MV-4-11 (cell line): ENCODE measurements at regions not wholly inside any gene's neighbourhood (a gene's known extent, or its start where the extent isn't known, plus 50 kb on each side); places are given as distances from the start of the nearest gene placed in this dataset.

Experiments
- DNase-seq: peaks from one replicate; lab custom pipeline; 2025; lab: John Stamatoyannopoulos, UW

DNA sequence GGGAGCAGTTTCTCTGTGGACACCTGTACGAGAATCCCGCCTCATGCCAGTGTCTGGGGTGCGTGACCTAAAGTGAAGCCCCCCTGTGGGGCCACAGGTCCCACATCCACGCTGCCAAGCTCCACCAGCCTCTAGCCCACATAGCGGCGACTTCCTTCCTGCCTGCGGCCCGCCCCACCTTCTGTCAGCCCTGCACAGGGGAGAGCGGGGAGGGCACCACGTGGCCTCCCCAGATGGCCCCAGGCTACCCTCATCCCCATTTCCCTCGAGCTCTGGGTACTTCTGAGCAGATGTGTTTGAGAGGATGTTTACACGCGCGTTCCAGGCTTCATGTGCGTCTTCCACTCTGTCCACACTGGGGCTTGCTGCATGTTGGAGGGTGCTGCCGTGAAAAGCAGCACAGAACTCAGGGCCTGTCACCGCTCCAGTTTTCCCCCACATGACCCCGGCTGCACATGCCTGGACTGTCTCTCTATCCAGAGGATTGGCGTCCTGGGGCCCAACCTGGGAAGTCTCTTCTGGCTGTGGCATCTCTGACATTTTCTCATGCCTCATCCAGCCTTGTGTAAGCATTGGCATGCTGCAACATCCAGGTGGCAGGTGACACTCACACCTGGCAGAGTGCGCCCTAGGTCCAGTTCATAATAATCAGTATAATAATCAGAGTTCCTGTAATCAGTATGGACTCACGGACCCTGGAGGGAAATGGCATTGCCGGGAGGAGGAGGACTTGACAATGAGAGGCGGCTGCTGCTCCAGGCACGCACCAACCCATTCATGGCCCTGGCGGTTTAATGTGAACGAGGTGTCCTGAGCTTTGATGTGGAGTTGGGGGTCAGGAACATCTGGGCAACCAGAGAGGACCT, 146.3 kb upstream of the TWIST2 start:
- no peak for DNase-seq

DNA sequence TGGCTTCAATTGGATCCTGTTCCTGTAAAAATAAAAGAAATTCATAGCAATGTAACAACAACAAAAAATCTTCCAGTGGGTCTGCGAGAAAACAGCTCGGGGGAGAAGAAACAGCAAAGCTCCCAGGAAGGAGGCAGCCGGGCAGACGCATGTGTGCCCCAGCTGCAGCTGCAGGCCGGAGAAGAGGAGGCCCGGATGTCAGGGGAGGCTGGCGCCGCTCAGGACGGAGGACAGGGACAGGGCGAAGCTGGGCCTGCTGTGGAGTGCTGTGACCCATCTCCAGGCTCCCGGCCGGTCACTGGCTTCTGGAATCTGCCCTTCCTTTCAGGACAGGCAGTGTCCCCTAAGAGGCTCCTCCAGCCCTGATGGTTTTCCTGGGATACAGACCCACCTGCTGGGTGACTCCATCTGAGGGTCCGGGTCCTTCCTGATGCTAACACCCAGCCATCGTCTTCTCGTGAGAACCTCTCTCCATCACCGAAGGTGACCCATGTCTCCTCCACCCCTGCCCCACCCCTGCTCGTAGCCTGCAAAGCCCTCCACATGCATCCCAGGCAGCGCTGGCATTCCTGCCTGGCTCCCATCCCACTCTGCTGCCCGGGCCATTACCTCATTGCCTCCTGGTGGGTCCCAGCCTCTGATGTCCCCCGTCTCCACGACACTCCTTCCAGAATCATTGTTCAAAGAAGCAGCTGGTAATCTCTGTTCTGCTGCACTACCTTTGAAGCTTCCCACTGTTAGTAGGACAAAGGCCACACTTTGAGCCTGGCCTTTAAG, 145.4 kb upstream of the TWIST2 start:
- DNase-seq = no peak

DNA sequence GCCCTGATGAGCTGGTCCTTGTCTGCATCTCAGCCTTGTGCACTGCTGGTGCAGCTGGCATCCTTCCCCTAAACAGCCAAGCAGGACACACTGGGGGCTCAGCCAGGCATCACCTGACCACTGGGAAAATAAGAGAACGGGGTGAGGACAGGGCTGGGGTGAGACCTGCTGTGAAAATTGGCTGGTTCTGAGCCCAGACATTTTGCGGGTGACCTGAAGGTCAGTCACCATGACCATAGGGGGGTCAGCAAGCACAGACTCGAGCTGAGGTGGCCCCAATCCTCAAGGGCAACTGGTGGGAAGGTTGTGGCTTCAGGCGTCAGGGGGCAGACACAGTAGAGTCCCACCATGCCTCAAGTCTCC, 144.9 kb upstream of the TWIST2 start:
- DNase-seq = no peak

DNA sequence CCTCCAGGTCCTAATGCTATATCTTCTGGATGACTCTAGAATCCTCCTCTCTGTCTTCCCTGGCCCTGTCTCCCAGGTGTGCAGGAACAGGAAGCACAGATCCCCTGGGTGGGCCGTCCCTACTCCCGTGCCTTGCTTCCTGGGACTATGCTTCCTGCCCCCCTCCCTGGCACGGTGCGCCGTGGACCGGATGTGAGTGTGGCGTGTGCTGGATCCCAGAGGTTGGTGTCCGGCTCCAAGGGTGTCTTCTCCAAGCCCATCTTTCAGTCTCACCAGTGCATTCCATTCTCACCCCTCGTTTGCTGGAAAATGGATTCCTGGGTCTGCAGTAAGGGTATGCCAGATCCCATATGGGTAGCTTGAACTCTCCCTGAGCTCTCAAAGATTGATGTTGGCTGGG, 144.4 kb upstream of the TWIST2 start:
- no peak for DNase-seq

DNA sequence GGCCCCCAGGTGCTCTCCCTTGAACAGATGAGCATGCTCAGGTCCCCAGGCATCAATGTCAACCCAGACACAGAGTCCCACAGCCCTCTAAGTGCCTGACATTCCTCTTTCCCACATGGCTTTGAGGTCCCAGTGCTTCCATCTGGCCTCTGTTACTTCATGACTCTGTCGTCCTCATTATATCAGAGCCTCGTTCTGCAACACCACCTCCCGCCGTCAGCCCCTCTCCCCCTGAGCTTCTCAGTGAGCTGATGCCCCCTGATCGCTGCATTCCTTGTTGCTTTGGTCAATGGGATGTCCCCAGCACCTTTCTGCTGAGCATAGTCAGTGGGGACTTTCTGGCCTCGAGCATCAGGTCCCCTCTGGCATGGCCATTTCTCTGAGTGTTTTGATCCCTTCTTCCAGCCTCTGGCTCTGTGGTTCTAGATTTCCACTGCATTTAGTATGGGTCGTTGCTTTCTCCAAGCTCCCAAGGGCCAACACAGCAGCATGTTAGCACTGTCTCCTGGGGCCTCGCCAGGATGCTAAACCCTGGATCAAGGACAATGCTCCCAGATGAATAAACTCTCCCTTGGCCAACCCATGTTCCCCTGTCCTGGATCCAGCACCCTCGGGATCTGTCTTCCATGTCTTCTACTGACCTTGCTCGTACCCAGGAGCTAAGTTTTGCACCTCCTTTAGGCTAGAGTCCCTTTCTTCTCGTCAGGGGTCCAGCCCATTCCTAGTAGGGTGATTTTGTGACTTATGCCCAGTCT, 143.2 kb upstream of the TWIST2 start:
- no peak for DNase-seq

DNA sequence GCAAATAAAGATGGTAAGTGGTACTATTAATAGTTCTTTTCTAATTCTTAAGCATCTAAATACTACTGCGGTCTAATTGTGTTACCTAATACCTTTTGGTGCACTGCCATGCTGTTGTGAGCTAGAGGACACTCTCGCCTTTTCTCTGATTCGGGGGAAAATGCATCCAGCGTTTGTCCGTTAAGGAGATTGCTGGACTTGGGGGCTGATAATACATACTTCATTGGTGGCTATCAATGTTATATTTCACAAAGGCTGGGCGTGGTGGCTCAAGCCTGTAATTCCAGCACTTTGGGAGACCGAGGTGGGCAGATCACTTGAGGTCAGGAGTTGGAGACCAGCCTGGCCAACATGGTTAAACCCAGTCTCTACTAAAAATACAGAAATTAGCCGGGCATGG, 141.7 kb upstream of the TWIST2 start:
- no peak for DNase-seq

DNA sequence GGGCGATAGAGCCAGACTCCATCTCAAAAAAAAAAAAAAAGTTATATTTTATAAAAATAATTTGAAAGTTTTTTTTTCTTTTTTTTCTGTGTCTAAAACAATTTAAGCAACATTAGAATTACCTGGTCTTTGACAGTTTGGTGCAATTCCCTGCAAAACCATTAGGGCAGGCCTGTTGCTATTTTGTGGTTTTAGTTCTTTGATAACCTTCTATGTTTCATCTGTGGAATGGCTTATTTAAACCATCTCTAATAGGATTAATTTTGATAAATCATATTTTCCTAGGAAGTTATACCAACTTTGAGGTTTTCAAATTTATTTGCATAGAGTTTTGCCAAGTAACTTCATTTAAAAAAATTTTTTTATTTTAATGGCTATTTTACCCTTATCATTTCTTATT, 141.2 kb upstream of the TWIST2 start:
- no peak for DNase-seq

DNA sequence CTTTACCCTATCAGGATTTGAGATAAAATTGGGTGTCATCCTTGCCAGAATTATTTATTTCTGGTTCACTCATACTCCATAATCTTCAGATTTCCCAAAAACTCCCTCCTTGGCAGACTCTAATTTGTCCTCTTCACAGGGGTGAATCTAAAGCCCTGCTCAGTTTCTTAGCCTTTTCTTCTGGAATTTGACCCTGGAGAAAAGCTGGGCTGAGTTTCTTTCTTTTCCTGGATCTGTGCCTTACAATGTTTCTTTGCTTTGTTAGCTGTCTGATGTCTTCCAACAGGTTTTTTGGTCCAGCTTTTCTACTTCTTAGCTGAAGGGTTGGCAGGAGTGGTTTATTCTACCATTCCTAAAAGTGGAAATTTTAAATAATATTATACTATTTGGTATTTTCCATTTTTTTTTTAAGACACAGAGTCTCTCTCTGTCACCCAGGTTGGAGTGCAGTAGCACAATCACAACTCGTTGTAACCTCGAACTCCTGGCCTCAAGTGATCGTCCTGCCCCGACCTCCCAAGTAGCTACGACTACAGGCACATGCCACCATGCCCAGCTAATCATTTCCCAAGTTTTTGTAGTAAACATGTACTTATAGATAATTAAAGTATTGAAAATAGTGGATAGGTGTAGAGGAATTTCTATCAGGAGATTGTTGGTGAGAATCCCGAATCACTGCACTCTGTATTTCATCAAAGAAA, 138.4 kb upstream of the TWIST2 start:
- DNase-seq = no peak

DNA sequence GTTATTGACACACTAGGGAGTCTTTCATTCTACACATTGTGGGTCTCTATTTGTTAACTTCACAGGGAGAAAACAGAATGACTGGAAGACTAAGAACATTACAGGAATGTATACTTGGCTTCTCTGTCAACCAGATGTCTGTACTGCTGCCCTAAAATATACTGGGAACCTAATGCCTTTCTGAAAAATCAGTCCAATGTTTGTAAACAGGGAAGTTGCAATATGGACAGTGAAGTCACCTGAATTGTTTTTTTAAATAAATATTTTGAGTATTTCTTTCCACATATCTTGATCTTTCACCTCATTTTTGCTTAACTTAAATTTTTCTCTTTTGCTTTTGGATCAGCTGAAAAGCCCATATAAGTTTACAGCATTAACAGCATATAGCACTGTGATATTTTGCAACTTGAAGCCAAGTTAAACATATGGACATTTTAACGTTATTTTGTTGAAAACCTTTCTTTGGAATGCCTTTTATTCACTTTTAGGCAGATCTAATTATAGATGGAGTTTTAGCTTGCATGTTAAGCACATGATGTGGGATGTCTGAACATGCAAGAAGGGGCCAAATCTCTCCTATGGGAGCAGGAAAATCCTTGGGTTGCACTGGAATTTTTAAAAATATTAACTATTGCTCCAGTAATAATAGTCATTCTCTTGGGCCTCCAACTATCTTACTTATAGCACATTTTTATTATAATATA, 137.7 kb upstream of the TWIST2 start:
- no peak for DNase-seq

DNA sequence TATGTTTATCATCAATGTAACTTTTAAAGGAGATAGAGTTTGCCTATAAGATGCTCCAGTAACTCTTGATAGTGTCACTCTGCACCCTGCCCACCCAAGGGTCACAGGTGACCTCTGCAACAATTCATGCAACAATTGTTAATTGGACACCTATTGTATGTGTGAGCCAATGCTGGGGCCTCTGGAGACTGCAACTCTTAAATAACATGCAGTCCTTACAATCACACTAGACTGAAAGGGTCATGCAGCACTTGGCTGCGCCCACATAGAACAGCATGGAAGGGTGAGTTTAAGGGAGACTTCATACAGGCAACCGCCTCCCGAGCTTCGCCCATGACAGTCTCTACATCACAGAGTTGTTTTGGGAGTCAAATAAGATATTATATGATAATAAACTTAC, 137.1 kb upstream of the TWIST2 start:
- no peak for DNase-seq

DNA sequence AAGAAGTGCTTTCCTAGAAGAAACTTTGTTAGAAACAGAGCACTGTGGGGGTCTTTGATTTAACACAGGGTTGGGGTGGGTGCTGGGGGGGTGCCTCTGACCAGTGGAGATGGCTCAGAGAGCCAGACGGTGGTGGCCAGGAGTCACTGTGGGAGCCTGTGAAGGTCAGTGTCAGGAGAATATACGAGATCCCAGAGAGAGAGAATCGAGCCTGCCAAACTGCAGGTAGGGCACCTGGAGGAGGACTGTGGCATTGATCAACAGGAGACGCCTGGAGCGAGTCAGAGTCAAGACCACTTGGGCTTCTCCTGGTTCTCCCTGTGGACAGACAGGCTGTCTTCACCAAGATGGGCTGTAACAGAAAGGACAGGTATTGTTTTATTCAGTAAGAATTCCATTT, 136.5 kb upstream of the TWIST2 start:
- no peak for DNase-seq

DNA sequence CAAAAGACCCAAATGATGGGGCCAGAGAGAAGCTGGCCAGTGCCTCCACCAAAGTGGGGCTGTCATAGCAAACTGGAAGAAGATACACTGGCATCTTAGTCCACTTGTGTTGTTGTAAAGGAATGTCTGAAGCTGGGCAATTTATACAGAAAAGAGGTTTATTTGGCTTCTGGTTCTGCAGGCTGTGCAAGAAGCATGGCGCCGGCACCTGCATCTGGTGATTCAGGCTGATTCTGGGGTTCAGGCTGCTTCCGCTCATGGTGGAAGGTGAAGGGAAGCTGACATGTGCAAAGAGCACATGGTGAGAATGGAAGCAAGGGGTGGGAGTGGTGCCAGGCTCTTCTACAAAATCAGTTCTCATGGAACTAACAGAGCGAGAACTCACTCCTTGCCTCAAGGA, 135.9 kb upstream of the TWIST2 start:
- DNase-seq = no peak

DNA sequence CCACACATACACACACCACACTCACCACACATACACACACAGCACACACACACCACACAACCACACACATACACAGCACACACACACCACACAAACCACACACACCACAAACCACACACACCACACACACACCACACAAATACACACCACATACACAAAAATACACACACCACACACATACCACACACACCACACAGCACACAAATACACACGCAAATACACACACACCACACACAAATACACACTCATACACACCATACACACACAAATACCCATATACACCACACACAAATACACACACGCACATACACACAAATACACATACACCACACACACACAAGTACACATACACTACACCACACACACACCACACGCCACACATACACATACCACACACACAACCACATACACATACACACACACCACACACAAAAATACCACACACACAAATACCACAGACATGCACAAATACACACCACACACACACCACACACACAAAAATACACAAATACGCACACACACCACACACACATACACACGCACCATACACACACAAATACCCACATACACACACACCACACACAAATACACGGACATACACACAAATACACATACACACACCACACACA, 134.6 kb upstream of the TWIST2 start:
- no peak for DNase-seq

DNA sequence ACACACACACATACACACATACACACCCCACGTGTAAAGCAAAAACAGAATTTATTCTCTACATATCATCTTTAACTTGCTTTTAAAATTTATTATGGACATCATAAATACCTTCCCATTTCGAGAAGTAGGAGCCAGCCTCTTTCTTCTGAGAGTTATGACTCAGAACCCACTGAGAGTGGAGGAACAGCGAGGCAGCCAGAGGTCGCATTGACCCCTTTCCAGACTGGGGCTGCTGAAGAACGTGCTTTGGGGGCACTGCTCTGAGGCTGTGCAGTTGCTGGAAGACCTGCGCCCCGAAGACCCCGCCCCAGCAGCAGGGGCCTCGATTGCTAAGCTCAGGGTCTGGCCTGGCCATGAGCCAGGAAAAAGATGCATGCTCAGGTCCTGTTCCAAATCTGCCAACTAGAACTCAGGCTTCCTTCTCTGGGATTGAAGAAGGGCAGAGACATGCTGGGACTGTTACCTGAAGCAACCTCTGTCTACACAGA, 133.8 kb upstream of the TWIST2 start:
- DNase-seq = no peak

DNA sequence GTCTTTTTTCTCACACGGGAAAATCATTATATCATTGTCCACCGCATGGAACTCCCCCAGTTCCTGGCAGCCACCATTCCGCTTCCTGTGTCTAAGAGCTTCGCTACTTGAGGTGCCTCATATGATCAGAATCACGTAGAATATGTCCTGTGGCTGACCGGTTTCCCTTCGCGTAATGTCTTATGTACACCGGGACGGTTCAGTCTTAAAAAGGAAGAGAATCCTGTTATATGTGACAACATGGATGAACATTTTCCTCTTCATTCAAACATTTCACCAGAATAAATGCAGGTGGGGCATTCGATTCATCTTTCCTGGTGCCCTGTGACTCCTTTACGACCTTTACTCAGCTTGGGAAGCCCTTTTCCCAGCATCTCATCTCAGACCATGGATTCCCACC, 131.7 kb upstream of the TWIST2 start:
- DNase-seq = no peak

DNA sequence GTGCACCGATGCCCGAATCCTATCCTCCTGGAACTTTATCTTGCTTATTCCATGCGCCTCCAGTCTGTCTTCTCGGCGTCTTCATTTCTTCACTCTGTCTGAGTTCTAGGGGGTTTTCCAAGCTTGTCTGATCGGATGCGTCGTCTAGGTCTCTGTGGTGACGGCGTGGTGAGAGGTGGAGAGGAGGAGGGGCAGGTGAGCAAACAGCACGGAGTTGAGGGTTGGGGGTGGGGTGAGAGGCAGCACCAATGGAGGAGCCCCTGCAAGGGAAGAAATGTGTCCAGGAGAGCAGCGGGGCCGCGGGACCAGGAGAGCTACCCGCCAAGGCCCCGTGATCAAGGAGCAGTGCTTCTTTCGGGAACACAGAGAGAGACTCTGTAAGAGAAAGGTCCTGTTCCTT, 131.3 kb upstream of the TWIST2 start:
- no peak for DNase-seq

DNA sequence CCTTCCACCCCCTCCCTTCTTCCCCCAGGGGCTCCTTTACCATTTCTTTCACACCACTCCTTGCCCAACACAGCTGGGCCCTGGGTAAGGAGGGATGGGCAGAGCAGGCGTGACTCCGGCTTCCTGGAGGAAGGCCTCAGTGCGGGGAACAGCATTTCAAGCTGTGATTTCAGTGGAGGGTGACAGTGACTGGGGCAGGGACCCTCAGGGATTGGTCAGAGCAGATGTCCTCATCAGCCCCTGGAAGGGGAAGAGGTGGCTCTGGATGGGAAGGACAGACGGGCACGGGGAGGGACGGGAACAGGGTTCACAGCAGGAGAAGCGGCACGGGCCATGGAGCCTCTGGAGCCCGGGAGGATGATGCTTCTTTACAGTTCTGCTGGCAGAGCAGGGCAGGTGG, 130.8 kb upstream of the TWIST2 start:
- no peak for DNase-seq

DNA sequence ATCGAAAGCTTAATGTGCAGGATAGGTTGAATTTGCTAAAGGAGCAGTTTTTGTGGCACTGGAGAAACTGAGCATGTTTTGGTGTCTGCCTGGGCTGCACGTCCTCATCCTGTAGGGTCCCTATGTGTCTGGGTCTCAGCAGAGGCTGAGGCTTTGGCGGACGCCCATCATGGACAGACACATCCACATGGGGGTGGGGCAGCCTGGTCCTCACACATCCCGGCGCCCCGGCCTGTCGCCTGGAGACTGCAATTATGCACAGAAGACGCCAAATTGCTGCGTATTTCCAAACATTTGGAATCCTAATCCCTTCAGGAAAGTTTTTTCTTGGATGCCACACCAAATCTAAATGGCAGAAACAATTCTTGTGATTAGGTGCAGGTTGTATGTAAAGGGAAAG, 128.2 kb upstream of the TWIST2 start:
- no peak for DNase-seq

DNA sequence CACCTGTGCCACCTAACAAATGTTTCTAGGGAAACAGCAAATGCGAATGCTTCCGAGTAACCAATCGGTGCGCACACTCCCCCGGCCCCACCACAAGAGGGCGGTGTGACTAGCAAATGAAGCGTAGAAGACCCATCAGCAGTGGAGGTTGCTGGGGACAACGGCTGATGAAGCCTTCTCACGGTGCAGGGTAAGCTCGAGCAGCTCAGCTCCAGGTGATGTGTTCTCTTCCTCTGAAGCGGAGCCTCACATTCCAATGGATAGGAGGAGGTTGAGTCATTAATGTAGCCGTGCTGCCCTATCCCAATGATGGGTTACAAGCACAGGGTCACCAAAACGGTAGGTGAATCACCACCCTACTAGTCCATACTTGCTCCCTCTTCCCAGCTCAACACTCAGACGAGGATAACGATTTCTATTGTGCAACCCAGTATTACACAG, 127.6 kb upstream of the TWIST2 start:
- DNase-seq = peak; percentile 41

DNA sequence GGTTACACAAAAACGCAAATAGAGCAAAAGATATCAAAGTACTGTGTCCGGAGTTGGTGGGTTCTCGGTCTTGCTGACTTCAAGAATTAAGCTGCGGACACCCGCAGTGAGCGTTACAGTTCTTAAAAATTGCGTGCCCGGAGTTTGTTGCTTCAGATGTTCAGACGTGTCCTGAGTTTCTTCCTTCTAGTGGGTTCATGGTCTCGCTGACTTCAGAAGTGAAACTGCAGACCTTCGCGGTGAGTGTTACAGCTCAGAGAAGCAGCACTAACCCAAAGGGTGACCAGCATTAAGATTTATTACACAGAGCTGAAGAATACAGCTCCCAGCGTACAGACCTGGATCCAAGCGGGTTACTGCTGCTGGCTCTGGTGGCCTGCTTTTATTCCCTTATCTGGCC, 125.7 kb upstream of the TWIST2 start:
- no peak for DNase-seq

DNA sequence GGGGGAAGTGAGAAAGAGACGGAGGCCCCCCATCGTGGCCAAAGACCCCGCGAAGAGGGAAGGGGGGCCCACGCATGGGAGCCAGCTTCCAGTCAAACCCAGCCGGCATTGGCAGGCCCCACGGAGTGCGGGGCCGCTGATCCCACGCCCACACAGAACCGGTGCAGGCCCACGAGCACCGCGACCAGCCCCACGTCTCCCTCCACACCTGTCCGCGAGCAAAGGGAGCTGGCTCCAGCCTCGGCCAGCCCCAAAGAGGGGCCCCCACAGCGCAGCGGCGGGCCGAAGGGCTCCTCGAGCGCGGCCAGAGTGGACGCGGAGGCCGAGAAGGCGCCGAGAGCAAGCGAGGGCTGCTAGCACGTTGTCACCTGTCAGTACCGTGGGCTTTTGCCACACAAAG, 125.0 kb upstream of the TWIST2 start:
- DNase-seq = no peak
